HCT116 (cell line): ENCODE measurements at regions not wholly inside any gene's neighbourhood (a gene's known extent, or its start where the extent isn't known, plus 50 kb on each side); places are given as distances from the start of the nearest gene placed in this dataset.

Source experiments
- ATAC-seq: fragments of 200-7000 bp; cut with Tn5 transposase; 2 replicates; pipeline ENCODE4 v1.9.1; 2020; ENCODE audit warnings: mild to moderate bottlenecking, moderate library complexity
- BruUV-seq: library from RNA; stranded (reverse); fragments of 400-500 nt; replicated peaks from 2 replicates; lab custom pipeline; 2021; lab: Mats Ljungman, UMichigan
- CTCF ChIA-PET: fragments of 300-600 bp; sonication (Branson Sonifier 250); formaldehyde crosslinking; loops from one replicate; lab custom pipeline; 2021; ENCODE audit warnings: antibody characterized with exemption; lab: Charles Lee
- POLR2A ChIA-PET: fragments of 300-600, 350-600 bp; sonication (Branson Sonifier 250); formaldehyde crosslinking; loops from one replicate; lab custom pipeline; 2021; ENCODE audit warnings: antibody characterized with exemption; lab: Charles Lee
- RAD21 ChIA-PET, 2 experiments: fragments of 300-600 bp; sonication (Branson Sonifier 250); formaldehyde crosslinking; loops; one replicate each; lab custom pipeline; 2023; ENCODE audit warnings: low total read pairs in 2 of 2; ENCODE audit not compliant: uncharacterized antibody in 2 of 2, unreplicated experiment in 2 of 2, low non-redundant PET in 1 of 2; lab: Charles Lee
- DNase-seq: peaks from one replicate; pipeline ENCODE4 v3.0.0-alpha.2; 2010; ENCODE audit warnings: low read depth, low spot score
- H2AFZ ChIP-seq: fragments of 200-600 bp; shearing (Covaris generic), sonication (generic); 2 replicates; pipeline ENCODE4 v1.6.1; 2017; ENCODE audit warnings: low read depth, mixed run types, mixed read lengths, antibody characterized with exemption, low read length; ENCODE audit not compliant: poor library complexity, severe bottlenecking
- H3K27ac ChIP-seq: 2 replicates; pipeline ENCODE4 v1.5.1; 2012; ENCODE audit warnings: low read depth, low read length
- H3K27me3 ChIP-seq: fragments of 200-600 bp; sonication (generic); 2 replicates; pipeline ENCODE4 v1.6.1; 2016; ENCODE audit warnings: mixed run types, low read length, mixed read lengths; ENCODE audit not compliant: insufficient read depth
- H3K36me3 ChIP-seq, 2 experiments: fragments of 200-500 bp in 1 of 2; fragments of 200-600 bp in 1 of 2; sonication (Bioruptor generic) in 1 of 2; sonication (generic) in 1 of 2; 2 replicates each; pipeline versions ENCODE4 v1.5.1 to v1.6.1; 2014 to 2016; ENCODE audit warnings: low read length in 2 of 2, inconsistent platforms in 1 of 2, mixed read lengths in 1 of 2, mixed run types in 1 of 2; ENCODE audit not compliant: insufficient read depth in 2 of 2, control insufficient read depth in 1 of 2
- H3K4me1 ChIP-seq, 2 experiments: fragments of 200-600 bp in 1 of 2; sonication (generic) in 1 of 2; 2 replicates each; pipeline versions ENCODE4 v1.5.1 to v1.6.1; 2012 to 2017; ENCODE audit warnings: low read length in 2 of 2, inconsistent platforms in 1 of 2, mild to moderate bottlenecking in 1 of 2, mixed read lengths in 1 of 2, mixed run types in 1 of 2, moderate library complexity in 1 of 2; ENCODE audit not compliant: insufficient read depth in 2 of 2, control insufficient read depth in 1 of 2
- H3K4me2 ChIP-seq: fragments of 200-600 bp; sonication (generic); 2 replicates; pipeline ENCODE4 v1.6.1; 2017; ENCODE audit warnings: mixed run types, low read length, mixed read lengths
- H3K4me3 ChIP-seq, 2 experiments: fragments of 200-600 bp in 1 of 2; sonication (generic) in 1 of 2; replicated peaks in 1 of 2; 2 replicates each; pipeline ENCODE4 v1.5.1; 2011 to 2016; ENCODE audit warnings: low read length in 2 of 2, control low read depth in 1 of 2, low read depth in 1 of 2, mild to moderate bottlenecking in 1 of 2, mixed read lengths in 1 of 2, mixed run types in 1 of 2
- H3K79me2 ChIP-seq: fragments of 200-600 bp; sonication (generic); 2 replicates; pipeline ENCODE4 v1.6.1; 2017; ENCODE audit warnings: mild to moderate bottlenecking, mixed run types, low read length, moderate library complexity, mixed read lengths; ENCODE audit not compliant: insufficient read depth
- H3K9ac ChIP-seq: fragments of 200-600 bp; sonication (generic); 2 replicates; pipeline ENCODE4 v1.6.1; 2016; ENCODE audit warnings: low read length, mixed read lengths
- H3K9me2 ChIP-seq: fragments of 200-600 bp; sonication (generic), shearing (Covaris generic); 2 replicates; pipeline ENCODE4 v1.6.1; 2017; ENCODE audit warnings: mixed run types, mild to moderate bottlenecking, moderate library complexity; ENCODE audit not compliant: insufficient read depth
- H3K9me3 ChIP-seq, 2 experiments: fragments of 200-500 bp in 1 of 2; fragments of 200-600 bp in 1 of 2; sonication (Bioruptor generic) in 1 of 2; sonication (generic) in 1 of 2; 2 replicates each; pipeline ENCODE4 v1.6.1; 2014 to 2017; ENCODE audit warnings: low read length in 2 of 2, mixed read lengths in 2 of 2, inconsistent platforms in 1 of 2, low read depth in 1 of 2, mild to moderate bottlenecking in 1 of 2, mixed run types in 1 of 2, moderate library complexity in 1 of 2; ENCODE audit not compliant: control insufficient read depth in 1 of 2, insufficient read depth in 1 of 2
- H4K20me1 ChIP-seq: fragments of 200-600 bp; sonication (generic), shearing (Covaris generic); 2 replicates; pipeline ENCODE4 v1.6.1; 2017; ENCODE audit warnings: mixed run types, mild to moderate bottlenecking, moderate library complexity; ENCODE audit not compliant: insufficient read depth
- CEBPB ChIP-seq: IDR thresholded peaks from 2 replicates; pipeline ENCODE4 v1.6.1; 2012; ENCODE audit warnings: low read depth
- EZH2phosphoT487 ChIP-seq: fragments of 200-600 bp; IDR thresholded peaks from 2 replicates; pipeline ENCODE4 v1.6.1; 2018; ENCODE audit warnings: antibody characterized with exemption, borderline replicate concordance
- FOSL1 ChIP-seq: IDR thresholded peaks from 2 replicates; pipeline ENCODE4 v1.6.1; 2012; ENCODE audit warnings: low read depth
- MAX ChIP-seq: IDR thresholded peaks from 2 replicates; pipeline ENCODE4 v1.6.1; 2012
- POLR2A ChIP-seq: IDR thresholded peaks from 2 replicates; pipeline ENCODE4 v1.7.0; 2011; ENCODE audit warnings: borderline replicate concordance; ENCODE audit not compliant: insufficient read depth, insufficient read length; ENCODE audit errors: extremely low read depth
- POLR2AphosphoS5 ChIP-seq: IDR thresholded peaks from 2 replicates; pipeline ENCODE4 v1.6.1; 2011; ENCODE audit warnings: mild to moderate bottlenecking, low read depth, low read length, moderate library complexity
- RAD21 ChIP-seq: IDR thresholded peaks from 2 replicates; pipeline ENCODE4 v1.6.1; 2012; ENCODE audit warnings: low read depth, mild to moderate bottlenecking
- REST ChIP-seq: IDR thresholded peaks from 2 replicates; pipeline ENCODE4 v1.6.1; 2012; ENCODE audit warnings: low read depth
- TCF7L2 ChIP-seq: IDR thresholded peaks from 2 replicates; pipeline ENCODE4 v1.7.0; 2011; ENCODE audit warnings: borderline replicate concordance, inconsistent platforms; ENCODE audit not compliant: insufficient read depth, insufficient read length; ENCODE audit errors: extremely low read depth
- YY1 ChIP-seq: IDR thresholded peaks from 2 replicates; pipeline ENCODE4 v1.6.1; 2011; ENCODE audit warnings: low read length, low read depth, moderate library complexity, mild to moderate bottlenecking; ENCODE audit not compliant: insufficient replicate concordance; ENCODE audit errors: extremely low read depth
- intact Hi-C: fragments of 100-400 bp; cut with micrococcal nuclease; formaldehyde crosslinking; loops from 2 replicates; pipeline ENCODE4 v1.10.0; 2022

GRCh38 chr6:105753207-105753606, 332.9 kb upstream of the PRDM1 start (continued):
- TF ChIP-seq MAX (peak; percentile 61), TCF7L2 (no peak), CEBPB (0 out of 2 replicates have a peak, but pooled peaks have one; percentile 27), POLR2A (no peak), POLR2AphosphoS5 (peak; percentile 19; the same call in 1 of the 2 replicates)

- H3K27me3 ChIP-seq: no peaks in the 10 kb centered on the region
- ChIA-PET CTCF (no interaction called here), POLR2A (no interaction called here), RAD21 (no interaction called here)
- intact Hi-C loops: no loop called here
- H3K79me2 ChIP-seq: no peaks in the 10 kb centered on the region
- H2AFZ ChIP-seq: no peak overlapping the region
- H3K4me2 ChIP-seq: no peak overlapping the region
- no peaks in the 10 kb centered on the region for H3K36me3 ChIP-seq
- no peak for TF ChIP-seq EZH2phosphoT487
- TF ChIP-seq MAX: no peak
- TF ChIP-seq RAD21: no peak
- no peak for TF ChIP-seq YY1
- no peak for TF ChIP-seq FOSL1
- TF ChIP-seq REST: no peak
- no peak for DNase-seq
- H4K20me1 ChIP-seq: no peaks in the 10 kb centered on the region
- H3K9ac ChIP-seq: no peak overlapping the region
- no peak for ATAC-seq
- no peaks in the 10 kb centered on the region for H3K9me2 ChIP-seq
- H3K4me3 ChIP-seq: no peak overlapping the region
- H3K9me3 ChIP-seq: no peaks in the 10 kb centered on the region
- peaks cover 7 to 16% of the 10 kb centered on the region in 2 experiments; a peak in 3 of 4 replicates for H3K4me1 ChIP-seq
- no peak overlapping the region for H3K27ac ChIP-seq
- no TSS peak for BruUV-seq
These were observed 336.0 kb upstream of the PRDM1 start for GRCh38 chr6:105750089-105750488.
